Renal cortical epithelial cell (primary cell): ENCODE measurements at regions not wholly inside any gene's neighbourhood (a gene's known extent, or its start where the extent isn't known, plus 50 kb on each side); places are given as distances from the start of the nearest gene placed in this dataset.

ENCODE experiments used
- DNase-seq: peaks from one replicate; pipeline ENCODE4 v3.0.0-alpha.2; 2011; ENCODE audit warnings: low read depth

- no peak for DNase-seq
Observed at GRCh38 chr4:165610679-165611437, 232.1 kb downstream of the CPE start.

DNA sequence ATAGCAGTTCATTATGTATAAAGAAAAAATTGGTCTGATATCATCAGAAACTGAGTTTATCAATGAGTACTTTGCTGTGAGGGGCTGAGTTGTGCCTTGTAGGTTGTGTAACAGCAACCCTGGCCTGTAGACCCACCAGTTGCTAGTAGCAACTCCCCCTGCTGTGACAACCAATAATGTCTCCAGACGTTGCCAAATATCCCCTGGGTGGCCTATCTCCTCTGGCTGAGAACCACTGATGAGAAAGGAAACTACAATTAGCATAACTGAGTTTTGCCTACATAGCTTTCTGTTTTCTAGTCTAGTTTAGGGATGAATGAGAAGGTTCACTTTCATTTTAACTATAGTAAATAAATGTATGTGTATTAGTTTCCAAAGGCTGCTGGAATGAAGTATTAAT, 234.1 kb downstream of the CPE start:
- no peak for DNase-seq

DNA sequence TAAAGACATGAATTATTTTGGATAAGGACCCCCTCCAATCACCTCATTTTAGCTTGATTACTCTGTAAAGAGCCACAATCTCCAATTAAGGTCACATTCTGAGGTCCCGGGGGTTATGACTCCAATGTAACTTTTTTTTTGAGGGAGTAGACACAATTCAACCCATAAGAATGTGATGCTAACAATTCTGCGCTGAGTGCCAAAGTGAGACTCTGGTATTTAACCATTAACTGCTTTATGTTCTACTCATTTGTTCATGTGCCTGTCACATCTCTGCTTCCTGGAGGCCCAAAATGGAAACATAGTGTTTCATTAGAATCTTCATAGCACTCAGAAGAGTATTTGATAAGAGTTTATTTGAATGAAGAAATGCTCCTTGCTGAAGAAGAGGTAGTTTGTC, 234.8 kb downstream of the CPE start:
- DNase-seq = peak; percentile 26

GRCh38 chr4:165620913-165621312, 242.1 kb downstream of the CPE start:
- DNase-seq = no peak

- no peak for DNase-seq
Observed at GRCh38 chr4:165621983-165622382, 243.2 kb downstream of the CPE start.

- no peak for DNase-seq
Observed at GRCh38 chr4:165625281-165625680, 246.5 kb downstream of the CPE start.

- no peak for DNase-seq
Observed at GRCh38 chr4:165626316-165626715, 246.7 kb upstream of the TLL1 start.

DNA sequence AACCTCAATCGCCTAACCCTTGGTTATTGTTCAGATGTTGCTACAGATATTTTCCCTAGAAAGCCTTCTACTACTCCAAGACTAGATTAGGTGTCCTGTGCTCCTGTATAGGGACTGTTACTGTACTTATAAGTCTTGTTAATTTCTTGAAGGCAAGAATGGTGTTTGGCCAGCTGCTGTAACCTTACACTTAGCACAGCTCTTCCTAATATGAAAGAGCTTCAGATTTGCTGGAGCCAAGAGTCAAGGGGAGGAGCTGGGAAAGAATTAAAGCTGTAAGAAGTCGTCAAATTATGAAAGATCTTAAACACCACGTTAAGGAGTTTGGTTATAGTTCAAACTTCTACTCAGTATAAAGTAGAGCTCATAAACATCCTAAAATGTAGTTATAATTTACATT, 245.9 kb upstream of the TLL1 start:
- DNase-seq = no peak

- DNase-seq = no peak
Observed at GRCh38 chr4:165627548-165627947, 245.5 kb upstream of the TLL1 start.

GRCh38 chr4:165628572-165628971, 244.5 kb upstream of the TLL1 start:
- no peak for DNase-seq

- no peak for DNase-seq
Observed at GRCh38 chr4:165630671-165631070, 242.4 kb upstream of the TLL1 start.

GRCh38 chr4:165631208-165631894, 241.7 kb upstream of the TLL1 start:
- DNase-seq = no peak

DNA sequence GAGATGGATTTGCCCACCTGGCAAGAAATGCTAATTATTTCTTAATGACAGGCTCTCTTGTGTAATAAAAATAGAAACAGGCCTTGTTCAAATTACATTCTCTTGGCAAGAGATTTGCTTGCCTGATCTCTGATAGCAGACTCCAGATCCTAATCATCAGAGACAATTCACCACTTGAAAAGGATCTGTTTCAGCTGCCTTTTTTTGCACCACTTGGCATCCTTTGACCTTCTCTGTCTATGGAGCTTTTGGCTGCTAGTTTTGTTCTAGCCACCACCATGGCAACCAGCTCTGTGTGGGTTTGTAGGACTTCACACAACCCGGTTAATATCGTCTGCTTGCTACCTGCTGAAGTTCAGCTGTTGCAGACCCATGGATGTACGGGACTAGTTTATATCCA, 241.1 kb upstream of the TLL1 start:
- DNase-seq = no peak

- DNase-seq = no peak
Observed at GRCh38 chr4:165634766-165635165, 238.3 kb upstream of the TLL1 start.

DNA sequence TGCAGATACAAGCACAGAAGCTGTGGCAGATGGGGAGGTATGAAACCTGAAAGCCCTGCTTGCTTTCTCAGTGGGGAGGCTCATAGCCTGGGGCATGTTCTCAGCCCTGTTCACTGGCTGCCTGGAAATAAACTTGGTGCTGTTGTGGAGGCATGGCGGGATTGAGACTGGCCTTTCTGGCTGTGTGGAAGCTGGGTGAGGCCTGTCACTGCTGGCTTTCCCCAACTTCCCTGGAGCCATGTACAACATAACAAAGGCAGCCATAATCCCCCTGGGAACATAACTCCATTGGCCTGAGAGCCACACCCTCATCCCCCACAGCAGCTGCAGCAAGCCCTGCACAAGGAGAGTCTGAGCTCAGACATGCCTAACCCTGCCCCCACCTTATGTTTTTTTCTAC, 237.7 kb upstream of the TLL1 start:
- DNase-seq = no peak

- DNase-seq = no peak
Observed at GRCh38 chr4:165635951-165636350, 237.1 kb upstream of the TLL1 start.

GRCh38 chr4:165651901-165652300, 221.1 kb upstream of the TLL1 start:
- no peak for DNase-seq

DNA sequence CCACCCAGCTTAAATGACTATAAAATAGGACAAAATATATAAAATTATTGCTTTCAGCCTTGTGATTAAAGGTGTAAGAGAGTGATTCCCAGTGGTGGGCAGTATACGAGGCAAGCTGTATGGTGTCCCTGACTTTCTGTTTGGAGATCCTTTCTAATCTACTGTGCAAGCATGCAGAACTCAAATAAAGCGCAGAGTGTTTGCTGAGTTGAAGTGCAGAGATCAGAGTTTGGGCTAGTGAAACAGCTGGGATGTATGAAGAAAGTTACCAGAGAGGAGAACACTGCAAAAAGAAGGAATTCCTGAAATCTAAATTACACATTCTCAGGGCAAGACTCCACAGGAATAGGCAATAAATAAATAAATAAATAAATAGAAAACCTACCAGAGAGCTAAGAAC, 218.5 kb upstream of the TLL1 start:
- no peak for DNase-seq

DNA sequence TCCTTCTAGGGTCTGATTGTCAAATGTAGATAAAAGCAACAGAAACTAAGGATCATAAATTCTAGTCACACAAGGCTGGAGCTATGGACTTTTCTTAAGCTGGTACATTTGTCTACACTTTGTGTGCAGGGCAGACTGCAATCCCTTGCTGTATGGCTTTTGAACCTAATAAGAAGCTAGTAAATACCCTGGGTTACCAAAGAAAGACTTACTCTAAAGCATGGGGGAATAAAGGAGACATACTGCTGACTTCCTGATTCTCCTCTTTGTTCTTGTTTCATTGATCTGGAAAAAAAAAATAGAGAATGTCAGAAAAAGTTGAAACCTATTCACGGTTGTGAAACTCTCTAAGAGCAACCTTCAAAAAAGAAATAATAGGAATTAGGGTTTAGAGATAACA, 216.6 kb upstream of the TLL1 start:
- no peak for DNase-seq

GRCh38 chr4:165656829-165657490, 216.1 kb upstream of the TLL1 start:
- DNase-seq = peak; percentile 26

GRCh38 chr4:165662341-165662740, 210.7 kb upstream of the TLL1 start:
- peak; percentile 22 for DNase-seq

DNA sequence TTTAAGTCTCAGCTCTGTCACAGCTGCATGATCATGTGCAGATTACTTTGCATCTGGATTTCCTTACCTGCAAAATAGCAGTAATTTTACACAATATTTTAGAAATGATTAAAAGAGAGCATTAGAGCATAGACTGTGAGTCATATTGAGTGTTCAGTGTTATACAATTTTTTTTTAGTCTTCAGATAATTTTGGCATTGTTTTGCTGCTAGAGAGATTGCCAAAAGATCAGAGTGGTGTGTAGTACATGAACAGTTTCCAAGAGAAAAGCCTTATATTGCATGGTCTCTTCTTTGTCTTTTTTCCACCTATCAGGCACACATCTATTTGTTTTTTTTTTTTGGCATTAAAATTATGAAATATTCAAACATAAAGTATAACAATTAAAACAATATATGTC, 209.6 kb upstream of the TLL1 start:
- no peak for DNase-seq

DNA sequence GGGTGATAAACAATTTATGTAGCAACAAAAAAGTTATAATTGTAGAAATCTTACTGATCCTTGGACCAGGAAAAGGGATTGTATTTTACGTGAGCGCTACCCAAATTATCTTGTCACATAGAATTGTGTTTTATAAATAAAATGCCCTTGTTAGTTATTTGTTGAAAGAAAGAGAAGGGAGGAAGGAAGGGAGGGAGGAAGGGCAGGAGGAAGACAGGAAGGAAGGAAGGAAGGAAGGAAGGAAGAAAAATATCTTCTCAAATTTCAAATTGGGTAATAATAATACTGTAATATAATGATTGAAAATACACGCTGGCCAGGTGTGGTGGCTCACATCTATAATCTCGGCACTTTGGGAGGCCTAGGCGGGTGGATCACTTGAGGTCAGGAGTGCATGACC, 206.2 kb upstream of the TLL1 start:
- no peak for DNase-seq
